ENCODE measurements at regions not wholly inside any gene's neighbourhood (a gene's known extent, or its start where the extent isn't known, plus 50 kb on each side); places are given as distances from the start of the nearest gene placed in this dataset.

- ChIA-PET CTCF (no interaction called here), POLR2A (no interaction called here)
- intact Hi-C loops (cut with micrococcal nuclease) (no loop called here), dilution Hi-C loops (cut with MboI; ENCODE audit: extremely low pct_ligation_motif_present, low sequenced_read_pairs) (no loop called here)
- BruUV-seq (replicated peaks), result no TSS peak
- no peaks in the 10 kb centered on the region for H4K20me1 ChIP-seq (replicated peaks; ENCODE audit: control insufficient read depth, extremely low read depth, insufficient read depth, low read length)
- H3K36me3 ChIP-seq (ENCODE audit: control insufficient read depth in 2 of 2, extremely low read depth in 1 of 2, insufficient read depth in 2 of 2, low read length in 2 of 2), result no peaks in the 10 kb centered on the region
- no peaks in the 10 kb centered on the region for H3K4me1 ChIP-seq (ENCODE audit: control insufficient read depth, extremely low read depth, insufficient read depth, low read length)
- H3K9ac ChIP-seq (replicated peaks; ENCODE audit: extremely low read depth, insufficient read depth, low read length), result no peak overlapping the region
- no peaks in the 10 kb centered on the region for H3K9me1 ChIP-seq (replicated peaks; ENCODE audit: control insufficient read depth, extremely low read depth, insufficient read depth, low read length)
- H3K27me3 ChIP-seq (ENCODE audit: control insufficient read depth in 2 of 2, insufficient read depth in 2 of 2, low read length in 2 of 2), result no peaks in the 10 kb centered on the region
- no peak overlapping the region for H2AFZ ChIP-seq (ENCODE audit: low read depth, low read length)
- H3K4me3 ChIP-seq (replicated peaks in 1 of 3; ENCODE audit: insufficient read depth in 1 of 3, low read depth in 1 of 3, low read length in 3 of 3), result no peak overlapping the region
- H3K79me2 ChIP-seq (ENCODE audit: control insufficient read depth, insufficient read depth, low read length), result no peaks in the 10 kb centered on the region
- DNase-seq (ENCODE audit: low read depth, low spot score) (no peak), FAIRE-seq (no peak)
- TF ChIP-seq JUN (IDR thresholded peaks at IDR 0.05; ENCODE audit: borderline replicate concordance, insufficient read depth, insufficient read length, low read depth) (no peak), CTCF (IDR thresholded peaks at IDR 0.05; ENCODE audit: extremely low read depth in 1 of 2, insufficient read depth in 1 of 2, low read depth in 1 of 2, low read length in 2 of 2) (no peak), EZH2 (IDR thresholded peaks at IDR 0.05; ENCODE audit: borderline replicate concordance, low read depth, low read length, severe bottlenecking) (no peak), MAX (IDR thresholded peaks at IDR 0.05; ENCODE audit: insufficient read depth, insufficient read length) (no peak), MYC (IDR thresholded peaks at IDR 0.05; ENCODE audit: low read depth, low read length) (no peak), FOS (IDR thresholded peaks at IDR 0.05; ENCODE audit: borderline replicate concordance, insufficient read depth, low read length) (no peak), POLR2AphosphoS5 (IDR thresholded peaks at IDR 0.05; ENCODE audit: insufficient read depth, low read depth, low read length) (no peak), GATA2 (IDR thresholded peaks at IDR 0.05; ENCODE audit: insufficient read depth, insufficient read length, low read depth, low read length) (no peak), POLR2A (IDR thresholded peaks at IDR 0.05; ENCODE audit: low read depth, low read length) (no peak)
- H3K4me2 ChIP-seq (ENCODE audit: insufficient read depth, low read length), result no peak overlapping the region
- H3K9me3 ChIP-seq (replicated peaks; ENCODE audit: control insufficient read depth, insufficient read depth, low read length), result no peaks in the 10 kb centered on the region
- no peak overlapping the region for H3K27ac ChIP-seq (ENCODE audit: insufficient read depth, low read depth, low read length)
Measured at GRCh38 chr2:156697906-156698305, 261.7 kb downstream of the GPD2 start.

Measured in endothelial cell of umbilical vein (primary cell).